Liver (tissue), 8 donors: ENCODE measurements at regions not wholly inside any gene's neighbourhood (a gene's known extent, or its start where the extent isn't known, plus 50 kb on each side); places are given as distances from the start of the nearest gene placed in this dataset.
A peak's percentile ranks its signal among the peaks of the same experiment; 100 is the strongest.

Experiments used
- DNase-seq: peaks from one replicate; pipeline ENCODE4 v3.0.0-alpha.2; 2017; ENCODE audit warnings: low spot score
- H3K27ac ChIP-seq, 2 donors: one replicate each; pipeline ENCODE4 v1.7.0; 2013; ENCODE audit warnings: inconsistent platforms in 2 of 2, low read length in 2 of 2, control low read depth in 1 of 2, low read depth in 1 of 2, mild to moderate bottlenecking in 1 of 2
- H3K27me3 ChIP-seq, 4 donors: one replicate each; pipeline versions ENCODE4 v1.6.1 to v1.7.0; 2013; ENCODE audit warnings: low read length in 3 of 4, inconsistent platforms in 1 of 4, mild to moderate bottlenecking in 1 of 4, moderate library complexity in 1 of 4; ENCODE audit not compliant: control insufficient read depth in 4 of 4, insufficient read depth in 4 of 4
- H3K36me3 ChIP-seq, 4 donors: one replicate each; pipeline versions ENCODE4 v1.6.1 to v1.7.0; 2013; ENCODE audit warnings: low read length in 3 of 4, mild to moderate bottlenecking in 3 of 4, low read depth in 1 of 4, moderate library complexity in 1 of 4; ENCODE audit not compliant: control insufficient read depth in 4 of 4, insufficient read depth in 3 of 4
- H3K4me1 ChIP-seq, 4 donors: one replicate each; pipeline versions ENCODE4 v1.6.1 to v1.7.0; 2013; ENCODE audit warnings: low read length in 3 of 4, mild to moderate bottlenecking in 3 of 4, moderate library complexity in 1 of 4; ENCODE audit not compliant: control insufficient read depth in 4 of 4, insufficient read depth in 4 of 4
- H3K4me3 ChIP-seq, 3 donors: one replicate each; pipeline versions ENCODE4 v1.6.1 to v1.7.0; 2013; ENCODE audit warnings: low read length in 3 of 3, control low read depth in 1 of 3, low read depth in 1 of 3, mild to moderate bottlenecking in 1 of 3
- H3K9ac ChIP-seq, 2 donors: one replicate each; pipeline ENCODE4 v1.7.0; 2013; ENCODE audit warnings: low read length in 2 of 2, mild to moderate bottlenecking in 2 of 2, moderate library complexity in 2 of 2, control low read depth in 1 of 2, low read depth in 1 of 2
- H3K9me3 ChIP-seq, 4 donors: one replicate each; pipeline versions ENCODE4 v1.6.1 to v1.7.0; 2013; ENCODE audit warnings: low read length in 3 of 4; ENCODE audit not compliant: control insufficient read depth in 4 of 4
- FOXA1 ChIP-seq: IDR thresholded peaks from 2 replicates; pipeline ENCODE4 v1.6.1; 2016; ENCODE audit warnings: antibody characterized with exemption
- FOXA2 ChIP-seq: IDR thresholded peaks from 2 replicates; pipeline ENCODE4 v1.6.1; 2016; ENCODE audit warnings: antibody characterized with exemption
- HNF4G ChIP-seq: IDR thresholded peaks from 2 replicates; pipeline ENCODE4 v1.6.1; 2016; ENCODE audit warnings: antibody characterized with exemption
- JUND ChIP-seq, 2 donors: IDR thresholded peaks; 2 replicates each; pipeline ENCODE4 v1.6.1; 2016; ENCODE audit warnings: antibody characterized with exemption in 2 of 2
- NR2F2 ChIP-seq: IDR thresholded peaks from 2 replicates; pipeline ENCODE4 v1.6.1; 2016; ENCODE audit warnings: antibody characterized with exemption
- RAD21 ChIP-seq, 2 donors: IDR thresholded peaks; 2 replicates each; pipeline ENCODE4 v1.6.1; 2016; ENCODE audit warnings: antibody characterized with exemption in 2 of 2, mild to moderate bottlenecking in 2 of 2
- RXRA ChIP-seq, 2 donors: IDR thresholded peaks; 2 replicates each; pipeline ENCODE4 v1.6.1; 2017 to 2018; ENCODE audit warnings: antibody characterized with exemption in 2 of 2, mild to moderate bottlenecking in 1 of 2
- SP1 ChIP-seq: IDR thresholded peaks from 2 replicates; pipeline ENCODE4 v1.6.1; 2018; ENCODE audit warnings: antibody characterized with exemption, mild to moderate bottlenecking
- YY1 ChIP-seq: IDR thresholded peaks from 2 replicates; pipeline ENCODE4 v1.6.1; 2016; ENCODE audit warnings: antibody characterized with exemption, mild to moderate bottlenecking
- WGBS: extraction: QIAGEN DNeasy Blood & Tissue Kit; methylation state at CpG from one replicate; pipeline ENCODE4 v1.1.7; 2013; 5-methylcytosine and 5-hydroxymethylcytosine counted together
- TF ChIP-seq, protein P1 (sequence below): IDR thresholded peaks from 2 replicates; pipeline ENCODE4 v1.6.1; 2016; ENCODE audit warnings: antibody characterized with exemption, mild to moderate bottlenecking
- TF ChIP-seq, protein P2 (sequence below): IDR thresholded peaks from 2 replicates; pipeline ENCODE4 v1.6.1; 2016; ENCODE audit warnings: antibody characterized with exemption
- TF ChIP-seq, protein P3 (sequence below): fragments of 150-350 bp; IDR thresholded peaks from 2 replicates; pipeline ENCODE4 v1.5.1; 2017; ENCODE audit warnings: improper control_type of control experiment, low read depth, low read length; ENCODE audit not compliant: missing input control
- TF ChIP-seq, protein P4 (sequence below): IDR thresholded peaks from 2 replicates; pipeline ENCODE4 v1.6.1; 2016; ENCODE audit warnings: antibody characterized with exemption
- TF ChIP-seq, protein P5 (sequence below): IDR thresholded peaks from 2 replicates; pipeline ENCODE4 v1.6.1; 2016; ENCODE audit warnings: antibody characterized with exemption
- donor health status: healthy.
- donor health status: healthy.
- donor health status: healthy.
- donor health status: healthy.
- donor health status: healthy.

DNA sequence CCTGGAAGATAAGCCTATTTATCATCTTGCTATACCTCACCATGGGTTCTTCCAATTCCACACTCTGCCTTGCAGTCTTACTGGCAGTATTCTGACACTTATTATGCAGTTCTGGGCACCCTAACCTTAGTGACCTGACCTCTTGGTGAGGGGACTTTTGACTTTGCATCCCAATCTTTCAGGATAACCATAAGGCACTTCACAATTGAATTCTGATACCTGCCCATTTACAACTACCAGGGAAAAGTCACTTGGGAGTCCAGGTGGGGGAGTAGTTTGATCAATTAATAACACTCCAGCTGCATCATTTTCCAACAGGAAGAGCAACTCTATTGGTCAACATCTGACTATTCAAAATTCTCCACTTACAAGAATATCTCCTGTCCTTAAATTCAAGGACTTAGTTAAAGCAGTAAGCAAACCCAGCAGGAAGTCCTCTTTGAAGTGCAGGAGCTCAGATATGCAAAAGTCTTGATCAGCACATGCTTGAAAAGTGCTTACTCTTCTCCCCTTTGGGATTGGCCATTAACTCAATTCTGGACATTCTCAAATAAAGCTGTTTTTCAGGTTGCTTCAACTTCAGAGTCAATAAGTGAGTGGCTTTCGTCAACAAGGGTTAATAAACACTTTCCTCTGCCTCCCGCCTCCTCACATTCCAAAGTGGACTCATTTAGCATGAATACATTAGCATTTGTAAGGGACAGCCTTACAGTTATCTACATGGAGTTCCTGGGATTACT is 177.4 kb upstream of the NRIP1 start:
- H3K9ac ChIP-seq: no peak overlapping the region
- H3K4me3 ChIP-seq: no peak overlapping the region
- TF ChIP-seq RAD21 (IDR thresholded peaks at IDR 0.05): peak; percentile 61 to 66
- TF ChIP-seq JUND (IDR thresholded peaks at IDR 0.05): no peak
- TF ChIP-seq, protein P1, sequence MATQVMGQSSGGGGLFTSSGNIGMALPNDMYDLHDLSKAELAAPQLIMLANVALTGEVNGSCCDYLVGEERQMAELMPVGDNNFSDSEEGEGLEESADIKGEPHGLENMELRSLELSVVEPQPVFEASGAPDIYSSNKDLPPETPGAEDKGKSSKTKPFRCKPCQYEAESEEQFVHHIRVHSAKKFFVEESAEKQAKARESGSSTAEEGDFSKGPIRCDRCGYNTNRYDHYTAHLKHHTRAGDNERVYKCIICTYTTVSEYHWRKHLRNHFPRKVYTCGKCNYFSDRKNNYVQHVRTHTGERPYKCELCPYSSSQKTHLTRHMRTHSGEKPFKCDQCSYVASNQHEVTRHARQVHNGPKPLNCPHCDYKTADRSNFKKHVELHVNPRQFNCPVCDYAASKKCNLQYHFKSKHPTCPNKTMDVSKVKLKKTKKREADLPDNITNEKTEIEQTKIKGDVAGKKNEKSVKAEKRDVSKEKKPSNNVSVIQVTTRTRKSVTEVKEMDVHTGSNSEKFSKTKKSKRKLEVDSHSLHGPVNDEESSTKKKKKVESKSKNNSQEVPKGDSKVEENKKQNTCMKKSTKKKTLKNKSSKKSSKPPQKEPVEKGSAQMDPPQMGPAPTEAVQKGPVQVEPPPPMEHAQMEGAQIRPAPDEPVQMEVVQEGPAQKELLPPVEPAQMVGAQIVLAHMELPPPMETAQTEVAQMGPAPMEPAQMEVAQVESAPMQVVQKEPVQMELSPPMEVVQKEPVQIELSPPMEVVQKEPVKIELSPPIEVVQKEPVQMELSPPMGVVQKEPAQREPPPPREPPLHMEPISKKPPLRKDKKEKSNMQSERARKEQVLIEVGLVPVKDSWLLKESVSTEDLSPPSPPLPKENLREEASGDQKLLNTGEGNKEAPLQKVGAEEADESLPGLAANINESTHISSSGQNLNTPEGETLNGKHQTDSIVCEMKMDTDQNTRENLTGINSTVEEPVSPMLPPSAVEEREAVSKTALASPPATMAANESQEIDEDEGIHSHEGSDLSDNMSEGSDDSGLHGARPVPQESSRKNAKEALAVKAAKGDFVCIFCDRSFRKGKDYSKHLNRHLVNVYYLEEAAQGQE: no peak
- no peak for TF ChIP-seq FOXA1
- no peaks in the 10 kb centered on the region for H3K9me3 ChIP-seq
- 90% methylated on average over 2 of the region's 2 CpGs for WGBS
- no peaks in the 10 kb centered on the region for H3K27me3 ChIP-seq
- no peak for DNase-seq
- H3K4me1 ChIP-seq: peaks cover 0 to 2% (median 0%) of the 10 kb centered on the region in 4 donors
- no peak overlapping the region for H3K27ac ChIP-seq
- H3K36me3 ChIP-seq: no peaks in the 10 kb centered on the region

DNA sequence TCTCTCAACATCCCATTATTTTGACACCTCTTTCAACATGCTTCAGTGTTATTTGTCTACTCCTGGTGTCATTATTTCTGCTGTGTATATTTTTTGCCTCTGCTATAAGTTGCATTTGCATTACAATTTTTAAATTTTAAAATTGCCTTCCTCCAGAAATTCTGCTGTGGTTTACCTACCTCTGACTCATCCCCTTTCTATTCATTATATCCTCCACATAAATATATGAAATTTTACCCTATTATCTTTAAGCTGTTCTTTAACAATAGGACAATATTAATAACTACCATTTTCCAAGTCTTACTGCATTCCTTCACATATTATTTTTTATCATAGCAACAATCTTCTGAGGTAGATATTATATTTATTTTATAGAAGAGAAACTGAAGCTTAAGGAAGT is 178.1 kb upstream of the NRIP1 start:
- Histone ChIP-seq H3K27me3 (no peaks in the 10 kb centered on the region), H3K9me3 (no peaks in the 10 kb centered on the region), H3K4me1 (peaks cover 0 to 2% (median 0%) of the 10 kb centered on the region in 4 donors), H3K36me3 (no peaks in the 10 kb centered on the region), H3K4me3 (no peak overlapping the region), H3K27ac (no peak overlapping the region), H3K9ac (no peak overlapping the region)
- TF ChIP-seq SP1: no peak
- TF ChIP-seq YY1: no peak
- TF ChIP-seq FOXA2: no peak
- TF ChIP-seq JUND (IDR thresholded peaks at IDR 0.05): no peak
- no peak for TF ChIP-seq HNF4G
- TF ChIP-seq, protein P2, sequence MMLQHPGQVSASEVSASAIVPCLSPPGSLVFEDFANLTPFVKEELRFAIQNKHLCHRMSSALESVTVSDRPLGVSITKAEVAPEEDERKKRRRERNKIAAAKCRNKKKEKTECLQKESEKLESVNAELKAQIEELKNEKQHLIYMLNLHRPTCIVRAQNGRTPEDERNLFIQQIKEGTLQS: no peak
- TF ChIP-seq, protein P3, sequence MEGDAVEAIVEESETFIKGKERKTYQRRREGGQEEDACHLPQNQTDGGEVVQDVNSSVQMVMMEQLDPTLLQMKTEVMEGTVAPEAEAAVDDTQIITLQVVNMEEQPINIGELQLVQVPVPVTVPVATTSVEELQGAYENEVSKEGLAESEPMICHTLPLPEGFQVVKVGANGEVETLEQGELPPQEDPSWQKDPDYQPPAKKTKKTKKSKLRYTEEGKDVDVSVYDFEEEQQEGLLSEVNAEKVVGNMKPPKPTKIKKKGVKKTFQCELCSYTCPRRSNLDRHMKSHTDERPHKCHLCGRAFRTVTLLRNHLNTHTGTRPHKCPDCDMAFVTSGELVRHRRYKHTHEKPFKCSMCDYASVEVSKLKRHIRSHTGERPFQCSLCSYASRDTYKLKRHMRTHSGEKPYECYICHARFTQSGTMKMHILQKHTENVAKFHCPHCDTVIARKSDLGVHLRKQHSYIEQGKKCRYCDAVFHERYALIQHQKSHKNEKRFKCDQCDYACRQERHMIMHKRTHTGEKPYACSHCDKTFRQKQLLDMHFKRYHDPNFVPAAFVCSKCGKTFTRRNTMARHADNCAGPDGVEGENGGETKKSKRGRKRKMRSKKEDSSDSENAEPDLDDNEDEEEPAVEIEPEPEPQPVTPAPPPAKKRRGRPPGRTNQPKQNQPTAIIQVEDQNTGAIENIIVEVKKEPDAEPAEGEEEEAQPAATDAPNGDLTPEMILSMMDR: no peak
- TF ChIP-seq NR2F2: no peak
- TF ChIP-seq, protein P1: no peak
- TF ChIP-seq RXRA (IDR thresholded peaks at IDR 0.05): no peak
- TF ChIP-seq, protein P4, sequence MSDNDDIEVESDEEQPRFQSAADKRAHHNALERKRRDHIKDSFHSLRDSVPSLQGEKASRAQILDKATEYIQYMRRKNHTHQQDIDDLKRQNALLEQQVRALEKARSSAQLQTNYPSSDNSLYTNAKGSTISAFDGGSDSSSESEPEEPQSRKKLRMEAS: no peak
- no peak for TF ChIP-seq RAD21 (IDR thresholded peaks at IDR 0.05)
- TF ChIP-seq, protein P5, sequence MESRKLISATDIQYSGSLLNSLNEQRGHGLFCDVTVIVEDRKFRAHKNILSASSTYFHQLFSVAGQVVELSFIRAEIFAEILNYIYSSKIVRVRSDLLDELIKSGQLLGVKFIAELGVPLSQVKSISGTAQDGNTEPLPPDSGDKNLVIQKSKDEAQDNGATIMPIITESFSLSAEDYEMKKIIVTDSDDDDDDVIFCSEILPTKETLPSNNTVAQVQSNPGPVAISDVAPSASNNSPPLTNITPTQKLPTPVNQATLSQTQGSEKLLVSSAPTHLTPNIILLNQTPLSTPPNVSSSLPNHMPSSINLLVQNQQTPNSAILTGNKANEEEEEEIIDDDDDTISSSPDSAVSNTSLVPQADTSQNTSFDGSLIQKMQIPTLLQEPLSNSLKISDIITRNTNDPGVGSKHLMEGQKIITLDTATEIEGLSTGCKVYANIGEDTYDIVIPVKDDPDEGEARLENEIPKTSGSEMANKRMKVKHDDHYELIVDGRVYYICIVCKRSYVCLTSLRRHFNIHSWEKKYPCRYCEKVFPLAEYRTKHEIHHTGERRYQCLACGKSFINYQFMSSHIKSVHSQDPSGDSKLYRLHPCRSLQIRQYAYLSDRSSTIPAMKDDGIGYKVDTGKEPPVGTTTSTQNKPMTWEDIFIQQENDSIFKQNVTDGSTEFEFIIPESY: no peak
- TF ChIP-seq FOXA1: no peak
- DNase-seq: no peak
